SJSA1 (cell line): ENCODE measurements at regions not wholly inside any gene's neighbourhood (a gene's known extent, or its start where the extent isn't known, plus 50 kb on each side); places are given as distances from the start of the nearest gene placed in this dataset.
"Not testable (repeated sequence)": the region's sequence is repeated elsewhere in the genome, so short reads cannot be mapped to it uniquely, and the experiment has no call there.

ENCODE experiments used
- DNase-seq, 2 experiments: peaks; one replicate each; pipeline ENCODE4 v3.0.0-alpha.2; 2015 to 2020; ENCODE audit warnings: low spot score in 2 of 2, low read depth in 1 of 2
- H3K27ac ChIP-seq: fragments of 250-450 bp; sonication (Bioruptor Pico); 2 replicates; pipeline ENCODE4 v1.5.1; 2020; ENCODE audit warnings: mild to moderate bottlenecking, moderate library complexity
- H3K27me3 ChIP-seq: fragments of 250-450 bp; sonication (Bioruptor Pico); replicated peaks from 2 replicates; pipeline ENCODE4 v1.5.1; 2020; ENCODE audit warnings: mild to moderate bottlenecking, moderate library complexity
- H3K36me3 ChIP-seq: fragments of 250-450 bp; sonication (Bioruptor Pico); 2 replicates; pipeline ENCODE4 v1.5.1; 2020; ENCODE audit warnings: mild to moderate bottlenecking
- H3K4me1 ChIP-seq: fragments of 250-450 bp; sonication (Bioruptor Pico); replicated peaks from 2 replicates; pipeline ENCODE4 v1.6.1; 2021; ENCODE audit warnings: mild to moderate bottlenecking
- H3K4me3 ChIP-seq: fragments of 250-450 bp; sonication (Bioruptor Pico); 2 replicates; pipeline ENCODE4 v1.5.1; 2020; ENCODE audit warnings: mild to moderate bottlenecking
- H3K9me3 ChIP-seq: fragments of 250-450 bp; sonication (Bioruptor Pico); replicated peaks from 2 replicates; pipeline ENCODE4 v1.5.1; 2020; ENCODE audit warnings: mild to moderate bottlenecking

DNA sequence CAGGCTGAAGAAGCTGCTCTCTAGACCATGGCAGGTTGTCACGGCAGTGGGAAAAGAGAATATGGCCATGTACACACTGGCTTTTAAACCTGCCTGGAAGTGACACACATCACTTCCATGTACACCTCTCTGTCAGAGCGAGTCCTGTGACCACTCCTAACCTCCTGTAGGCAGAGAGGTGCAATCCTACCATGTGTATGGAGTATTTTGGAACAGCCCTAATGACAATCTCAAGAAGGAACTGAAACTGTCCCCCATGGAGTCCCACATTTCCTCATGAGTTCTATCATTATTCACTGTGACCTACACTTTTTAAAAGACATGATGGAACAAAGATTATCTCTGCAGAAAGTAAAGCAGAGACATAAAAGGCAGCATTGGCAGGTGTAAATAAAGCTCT is 153.4 kb upstream of the PFN2 start:
- H3K27ac ChIP-seq, result no peak overlapping the region
- H3K4me1 ChIP-seq, result no peaks in the 10 kb centered on the region
- DNase-seq, result no peak
- no peak overlapping the region for H3K4me3 ChIP-seq
- H3K36me3 ChIP-seq, result no peaks in the 10 kb centered on the region
- no peaks in the 10 kb centered on the region for H3K27me3 ChIP-seq
- no peaks in the 10 kb centered on the region for H3K9me3 ChIP-seq

DNA sequence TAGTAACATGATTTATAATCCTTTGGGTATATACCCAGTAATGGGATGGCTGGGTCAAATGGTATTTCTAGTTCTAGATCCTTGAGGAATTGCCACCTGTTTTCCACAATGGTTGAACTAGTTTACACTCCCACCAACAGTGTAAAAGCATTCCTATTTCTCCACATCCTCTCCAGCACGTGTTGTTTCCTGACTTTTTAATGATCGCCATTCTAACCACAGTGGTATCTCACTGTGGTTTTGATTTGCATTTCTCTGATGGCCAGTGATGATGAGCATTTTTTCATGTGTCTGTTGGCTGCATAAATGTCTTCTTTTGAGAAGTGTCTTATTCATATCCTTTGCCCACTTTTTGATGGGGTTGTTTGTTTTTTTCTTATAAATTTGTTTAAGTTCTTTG is 152.6 kb upstream of the PFN2 start:
- not testable (repeated sequence) for H3K27me3 ChIP-seq, H3K4me3 ChIP-seq, H3K27ac ChIP-seq, H3K36me3 ChIP-seq, H3K4me1 ChIP-seq, DNase-seq, H3K9me3 ChIP-seq

DNA sequence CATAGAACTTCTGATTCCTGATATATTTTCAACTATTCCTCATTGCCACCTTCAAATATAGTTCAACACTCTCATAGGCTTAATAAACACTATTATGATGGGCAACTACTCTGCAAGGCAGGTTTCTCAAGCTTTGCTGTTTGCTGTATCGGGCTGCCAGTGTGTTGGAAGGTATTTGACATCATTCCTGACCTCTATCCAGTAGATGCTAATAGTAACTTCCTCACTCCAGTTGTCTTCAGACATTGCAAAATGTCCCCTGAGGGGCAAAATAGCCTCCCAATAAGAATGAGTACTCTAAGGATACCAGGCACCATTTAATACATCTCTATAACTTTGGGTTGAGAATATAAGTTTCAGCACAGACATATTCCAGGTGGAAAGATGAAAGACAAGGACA is 147.5 kb upstream of the PFN2 start:
- H3K4me3 ChIP-seq, result no peak overlapping the region

DNA sequence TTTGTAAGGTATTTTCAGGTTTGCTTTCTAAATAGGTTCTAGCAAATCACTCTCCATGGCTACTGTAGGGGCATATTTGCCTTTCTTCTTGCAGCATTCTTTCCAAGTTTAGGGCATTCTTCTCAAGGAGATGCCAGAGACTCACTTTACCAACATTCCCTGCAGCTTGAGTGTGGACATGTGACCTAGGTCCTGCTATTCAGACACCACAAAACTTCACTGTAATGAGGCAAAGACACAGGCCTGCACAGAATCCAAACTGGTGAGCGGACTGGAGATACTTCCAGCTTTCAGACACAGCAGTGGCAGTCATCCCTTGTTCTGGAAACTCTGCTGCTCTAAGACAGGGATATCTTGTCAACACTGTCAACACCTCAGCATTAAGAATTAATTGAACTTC is 146.4 kb upstream of the PFN2 start:
- no peak for DNase-seq
- no peaks in the 10 kb centered on the region for H3K36me3 ChIP-seq
- H3K27ac ChIP-seq, result no peak overlapping the region
- no peaks in the 10 kb centered on the region for H3K9me3 ChIP-seq
- H3K27me3 ChIP-seq, result no peaks in the 10 kb centered on the region
- H3K4me1 ChIP-seq, result peaks cover 36% of the 10 kb centered on the region
- no peak overlapping the region for H3K4me3 ChIP-seq

More for the DNA sequence above, 147.5 kb upstream of the PFN2 start:
- Histone ChIP-seq H3K36me3 (no peaks in the 10 kb centered on the region), H3K9me3 (no peaks in the 10 kb centered on the region), H3K27ac (no peak overlapping the region), H3K4me1 (peaks cover 36% of the 10 kb centered on the region), H3K27me3 (no peaks in the 10 kb centered on the region)
- DNase-seq, result no peak

DNA sequence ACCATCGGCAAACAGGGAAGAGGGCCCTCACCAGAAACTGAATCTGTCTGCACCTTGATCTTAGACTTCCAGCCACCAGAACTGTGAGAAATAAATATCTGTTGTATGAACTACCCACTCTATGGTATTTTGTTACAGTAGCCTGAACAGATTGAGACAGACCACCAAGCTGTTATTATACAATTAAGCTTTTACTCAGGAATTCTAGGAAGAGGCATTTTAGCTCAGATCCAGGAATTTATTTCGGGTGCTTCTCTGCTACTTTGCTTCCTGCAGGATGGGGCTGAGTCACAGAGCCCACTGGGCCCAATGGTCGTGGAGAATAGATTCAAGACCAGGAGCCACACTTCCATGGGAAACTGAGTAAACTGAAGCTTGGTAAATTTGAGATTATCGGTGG is 145.5 kb upstream of the PFN2 start:
- peaks cover 36% of the 10 kb centered on the region for H3K4me1 ChIP-seq
- H3K36me3 ChIP-seq, result no peaks in the 10 kb centered on the region
- H3K27me3 ChIP-seq, result no peaks in the 10 kb centered on the region
- DNase-seq, result peak in 1 of 2 experiments; percentile 44
- H3K4me3 ChIP-seq, result no peak overlapping the region
- no peaks in the 10 kb centered on the region for H3K9me3 ChIP-seq
- H3K27ac ChIP-seq, result peak overlapping the region; percentile 55

DNA sequence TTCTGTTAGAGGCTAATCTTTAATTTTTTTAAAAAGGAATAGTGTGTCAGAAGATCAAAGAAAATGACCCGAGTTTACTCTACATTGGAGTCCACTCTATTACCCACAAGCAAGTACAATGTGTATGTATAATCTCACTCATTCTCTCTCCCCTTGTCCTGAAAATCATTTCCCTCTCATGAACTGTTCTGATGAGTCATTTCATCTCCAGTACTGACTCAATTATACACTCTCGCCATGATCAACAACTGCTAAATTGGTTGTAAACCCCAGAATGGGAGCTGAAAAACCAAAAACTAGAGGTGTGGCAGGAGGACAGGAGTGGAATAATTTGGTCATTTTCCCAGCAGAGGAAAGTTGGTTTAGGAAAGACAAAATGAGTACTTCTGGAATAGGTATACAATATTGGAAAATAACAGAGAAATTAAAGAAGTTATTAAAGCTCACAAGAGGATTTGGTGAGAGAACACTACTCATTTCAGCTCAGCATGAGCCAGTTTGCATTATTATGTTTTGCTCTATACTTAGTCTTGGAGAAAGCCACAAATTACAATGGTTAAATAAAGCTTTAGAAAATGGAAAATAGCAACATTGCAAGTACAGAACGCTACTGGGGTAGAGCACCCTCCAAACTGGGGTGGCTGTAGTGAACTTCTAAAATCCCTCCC is 144.3 kb upstream of the PFN2 start:
- H3K36me3 ChIP-seq, result no peaks in the 10 kb centered on the region
- H3K27me3 ChIP-seq, result no peaks in the 10 kb centered on the region
- peak overlapping the region; percentile 55 for H3K27ac ChIP-seq
- peaks cover 36% of the 10 kb centered on the region for H3K4me1 ChIP-seq
- no peaks in the 10 kb centered on the region for H3K9me3 ChIP-seq
- peak in 1 of 2 experiments; percentile 54 for DNase-seq
- H3K4me3 ChIP-seq, result no peak overlapping the region

DNA sequence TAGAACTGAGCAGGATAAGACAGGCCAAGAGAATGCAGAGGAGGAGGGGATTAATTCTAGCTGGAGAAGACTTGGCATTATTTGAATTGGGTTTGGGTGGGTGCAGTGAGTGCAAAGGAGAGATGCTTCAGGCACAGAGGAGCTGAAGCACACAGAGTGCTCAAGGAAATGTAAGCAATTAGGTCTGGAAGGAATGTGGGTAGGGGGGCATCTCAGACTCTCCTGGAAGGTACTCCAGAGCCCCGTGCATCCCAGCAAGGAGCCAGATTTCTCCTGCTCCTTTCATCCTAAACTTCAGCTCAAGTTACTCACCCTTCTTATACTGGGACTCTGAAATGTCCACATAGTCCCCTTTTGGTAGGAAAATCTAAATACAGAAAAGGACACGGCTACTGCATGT is 143.6 kb upstream of the PFN2 start:
- no peak for DNase-seq
- no peaks in the 10 kb centered on the region for H3K36me3 ChIP-seq
- peak overlapping the region; percentile 55 for H3K27ac ChIP-seq
- H3K4me3 ChIP-seq, result no peak overlapping the region
- no peaks in the 10 kb centered on the region for H3K27me3 ChIP-seq
- H3K9me3 ChIP-seq, result no peaks in the 10 kb centered on the region
- peaks cover 36% of the 10 kb centered on the region for H3K4me1 ChIP-seq

DNA sequence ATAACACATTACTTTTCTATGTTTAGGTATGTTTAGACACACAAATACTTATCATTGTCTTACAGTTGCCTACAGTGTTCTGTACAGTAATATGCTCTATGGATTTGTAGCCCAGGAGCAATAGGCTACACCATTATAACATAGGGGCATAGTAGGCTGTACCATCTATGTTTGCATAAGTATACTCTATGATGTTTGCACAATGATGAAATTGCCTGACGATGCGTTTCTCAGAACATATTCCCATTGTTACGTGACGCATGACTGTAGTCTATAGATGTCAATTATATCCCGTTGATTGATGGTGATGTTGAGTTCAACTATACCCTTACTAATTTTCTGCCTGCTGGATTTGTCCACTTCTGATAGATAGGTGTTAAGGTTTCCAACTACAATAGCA is 139.4 kb upstream of the PFN2 start:
- H3K27ac ChIP-seq, result no peak overlapping the region
- peaks cover 48% of the 10 kb centered on the region for H3K4me1 ChIP-seq
- no peaks in the 10 kb centered on the region for H3K36me3 ChIP-seq
- no peaks in the 10 kb centered on the region for H3K9me3 ChIP-seq
- H3K27me3 ChIP-seq, result no peaks in the 10 kb centered on the region
- DNase-seq, result no peak
- H3K4me3 ChIP-seq, result no peak overlapping the region

DNA sequence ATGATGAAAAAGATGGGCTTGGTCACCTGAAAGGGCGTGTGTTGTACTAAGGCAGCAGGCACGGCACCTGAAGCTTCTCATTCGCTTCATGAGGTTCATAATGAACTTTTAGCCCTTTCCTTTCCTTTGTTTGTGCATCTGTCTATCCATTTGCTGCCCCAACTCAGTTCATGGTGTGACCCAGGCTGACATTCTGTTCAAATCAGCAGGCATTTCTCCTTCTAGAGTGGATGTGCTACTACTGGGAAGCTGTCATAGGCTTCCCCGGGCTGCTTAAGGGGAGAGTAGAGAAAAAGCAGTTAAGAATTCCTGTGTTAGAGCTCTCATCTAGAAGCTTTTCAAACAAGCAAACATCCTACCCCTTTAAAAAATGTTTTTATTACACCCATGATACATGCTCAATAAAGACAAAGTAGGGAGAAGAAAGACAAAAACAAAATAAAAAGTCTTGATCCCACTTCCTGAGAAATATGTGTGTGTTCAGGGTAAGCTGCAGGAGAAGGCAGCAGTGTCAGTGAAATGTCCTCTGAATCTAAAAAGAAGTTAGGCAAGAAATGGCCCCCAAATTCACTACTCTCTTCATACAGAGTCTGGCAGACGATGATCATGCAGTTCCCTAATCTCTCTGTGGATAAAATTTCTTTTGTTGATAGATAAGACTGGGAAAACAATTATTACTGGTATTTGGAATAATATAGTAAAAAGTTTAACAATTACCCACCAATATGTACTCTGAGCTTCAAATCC is 136.9 kb upstream of the PFN2 start:
- H3K4me3 ChIP-seq, result no peak overlapping the region
- H3K9me3 ChIP-seq, result no peaks in the 10 kb centered on the region
- peaks cover 36% of the 10 kb centered on the region for H3K4me1 ChIP-seq
- no peaks in the 10 kb centered on the region for H3K27me3 ChIP-seq
- H3K27ac ChIP-seq, result peak overlapping the region; percentile 80
- H3K36me3 ChIP-seq, result no peaks in the 10 kb centered on the region
- DNase-seq, result no peak

DNA sequence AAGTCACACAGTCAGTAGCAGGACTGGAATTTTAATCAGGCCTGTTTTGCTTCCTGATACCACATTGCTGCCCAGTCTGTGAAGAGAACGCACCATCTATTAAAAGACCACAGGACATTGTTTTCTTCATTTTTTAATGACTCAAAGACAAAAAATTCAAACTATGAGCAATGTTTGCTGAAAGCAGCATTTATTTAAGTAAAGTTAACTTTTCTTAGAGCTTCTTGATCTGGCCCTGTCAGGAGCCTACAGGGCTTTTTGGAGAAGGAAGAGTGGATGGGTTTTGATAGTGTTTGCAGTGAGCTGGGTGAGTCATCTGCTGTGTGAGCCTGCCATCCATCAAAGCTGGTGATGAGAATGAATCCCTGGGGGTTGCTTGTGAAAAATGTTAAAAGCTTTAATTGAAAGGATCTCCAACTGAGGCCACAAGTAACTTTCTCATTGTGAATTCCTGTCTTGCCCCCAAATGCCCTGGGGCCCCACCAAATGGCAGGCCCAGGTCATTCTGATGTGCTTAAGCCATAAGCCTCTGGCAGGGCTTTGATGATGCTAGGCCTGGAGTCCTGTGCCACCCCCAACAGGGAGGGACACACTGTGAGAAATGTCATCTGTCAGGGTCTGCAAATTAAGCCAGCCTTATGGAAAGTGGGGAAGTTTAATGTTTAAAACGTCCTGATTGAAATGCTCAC is 136.2 kb upstream of the PFN2 start:
- H3K4me1 ChIP-seq, result peaks cover 36% of the 10 kb centered on the region
- no peak overlapping the region for H3K4me3 ChIP-seq
- H3K36me3 ChIP-seq, result no peaks in the 10 kb centered on the region
- peak overlapping the region; percentile 80 for H3K27ac ChIP-seq
- peak; percentile 88 to 95 for DNase-seq
- no peaks in the 10 kb centered on the region for H3K9me3 ChIP-seq
- no peaks in the 10 kb centered on the region for H3K27me3 ChIP-seq

DNA sequence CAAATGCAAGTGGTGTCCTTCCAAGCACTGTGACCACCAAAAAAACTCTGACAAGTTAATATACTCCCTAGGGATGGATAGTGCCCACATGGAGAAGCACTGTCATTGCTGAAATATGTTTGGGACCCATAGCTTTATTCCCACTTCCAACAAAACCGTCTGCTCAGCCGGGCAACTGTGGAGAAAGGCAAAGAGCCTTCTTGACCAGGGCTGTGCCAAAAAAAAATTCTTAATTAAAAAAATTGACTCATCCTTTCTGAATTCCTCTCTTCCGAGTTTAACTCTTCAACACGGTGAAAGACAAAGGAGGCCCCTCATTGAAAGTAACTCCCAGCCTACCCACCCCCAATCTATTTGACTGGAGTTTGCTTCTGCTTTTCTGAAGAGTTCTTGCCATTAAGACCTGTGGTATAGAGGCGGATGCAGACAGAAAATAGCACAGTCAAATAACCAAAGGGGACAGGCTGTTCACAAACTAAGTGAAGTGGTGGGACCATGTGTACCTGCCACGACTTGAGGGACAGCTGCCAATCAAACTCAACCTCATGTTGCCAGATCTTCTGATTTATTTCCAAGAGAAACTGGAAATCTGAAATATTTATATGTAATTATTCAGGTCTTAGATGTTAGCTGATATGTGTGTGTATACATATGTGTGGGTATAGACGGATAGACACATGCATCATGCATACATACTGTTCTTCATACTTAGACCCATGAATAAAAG is 135.4 kb upstream of the PFN2 start:
- DNase-seq, result peak; percentile 47 to 66
- Histone ChIP-seq H3K4me3 (no peak overlapping the region), H3K4me1 (peaks cover 36% of the 10 kb centered on the region), H3K36me3 (no peaks in the 10 kb centered on the region), H3K27ac (peak overlapping the region; percentile 80), H3K9me3 (no peaks in the 10 kb centered on the region), H3K27me3 (no peaks in the 10 kb centered on the region)

DNA sequence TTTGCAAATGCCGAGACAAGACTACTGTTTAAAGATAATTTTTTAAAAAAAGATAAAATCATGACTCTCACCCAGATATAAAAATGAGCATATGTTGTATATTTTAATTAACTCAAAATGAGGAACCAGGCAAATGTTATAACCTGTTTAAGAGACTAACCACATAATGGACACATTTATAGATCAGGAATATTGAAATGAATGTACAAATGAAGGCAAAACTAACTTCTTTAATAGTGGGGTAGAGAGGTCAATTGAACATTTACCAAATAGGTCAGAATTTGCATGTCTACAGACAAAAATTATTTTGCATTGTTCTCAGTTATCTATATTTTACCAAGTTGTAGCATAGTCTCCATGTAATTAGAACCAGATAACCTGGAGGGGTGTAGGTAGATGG is 134.3 kb upstream of the PFN2 start:
- DNase-seq, result no peak
- Histone ChIP-seq H3K4me1 (peaks cover 36% of the 10 kb centered on the region), H3K27ac (no peak overlapping the region), H3K4me3 (no peak overlapping the region), H3K27me3 (no peaks in the 10 kb centered on the region), H3K9me3 (no peaks in the 10 kb centered on the region), H3K36me3 (no peaks in the 10 kb centered on the region)

DNA sequence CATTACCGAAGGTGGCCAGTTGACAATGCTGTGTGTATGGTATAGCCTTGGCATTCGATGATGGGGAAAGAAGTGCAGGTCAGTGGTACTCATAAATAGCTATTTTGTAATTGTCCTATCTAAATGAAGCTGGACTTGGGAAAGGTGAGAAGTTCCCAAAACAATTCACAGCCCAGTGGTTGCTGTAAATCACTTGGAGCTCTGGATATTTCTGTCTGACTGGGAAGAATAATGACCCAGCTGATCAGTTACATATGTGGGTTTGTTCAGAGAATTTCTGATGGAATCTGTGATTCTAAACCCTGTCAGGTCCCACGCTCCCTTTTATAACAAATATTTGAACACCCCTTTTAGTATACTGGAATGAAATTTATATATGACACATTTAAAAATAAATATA is 133.9 kb upstream of the PFN2 start:
- H3K27me3 ChIP-seq, result no peaks in the 10 kb centered on the region
- no peak overlapping the region for H3K27ac ChIP-seq
- no peak overlapping the region for H3K4me3 ChIP-seq
- no peaks in the 10 kb centered on the region for H3K36me3 ChIP-seq
- H3K9me3 ChIP-seq, result no peaks in the 10 kb centered on the region
- peaks cover 36% of the 10 kb centered on the region for H3K4me1 ChIP-seq
- no peak for DNase-seq

DNA sequence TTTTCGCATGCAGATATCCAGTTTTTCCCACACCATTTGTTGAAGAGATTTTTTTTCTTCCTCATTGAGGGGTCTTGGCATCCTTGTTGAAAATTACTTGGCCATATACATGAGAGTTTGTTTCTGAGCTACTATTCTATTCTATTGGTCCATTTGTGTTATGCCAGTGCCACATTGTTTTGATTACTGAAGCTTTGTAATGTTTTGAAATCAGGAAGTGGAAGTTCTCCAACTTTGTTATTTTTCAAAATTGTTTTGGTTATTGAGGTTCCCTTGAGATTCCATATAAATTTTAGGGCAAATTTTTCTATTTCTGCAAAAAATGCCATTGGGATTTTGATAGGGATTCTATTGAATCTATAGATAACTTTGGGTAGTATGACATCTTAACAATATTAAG is 130.3 kb upstream of the PFN2 start:
- Histone ChIP-seq H3K9me3 (no peaks in the 10 kb centered on the region), H3K4me3 (no peak overlapping the region), H3K27ac (no peak overlapping the region), H3K4me1 (peaks cover 25% of the 10 kb centered on the region), H3K36me3 (no peaks in the 10 kb centered on the region), H3K27me3 (no peaks in the 10 kb centered on the region)
- no peak for DNase-seq
